ENCODE measurements at regions not wholly inside any gene's neighbourhood (a gene's known extent, or its start where the extent isn't known, plus 50 kb on each side); places are given as distances from the start of the nearest gene placed in this dataset.

DNA sequence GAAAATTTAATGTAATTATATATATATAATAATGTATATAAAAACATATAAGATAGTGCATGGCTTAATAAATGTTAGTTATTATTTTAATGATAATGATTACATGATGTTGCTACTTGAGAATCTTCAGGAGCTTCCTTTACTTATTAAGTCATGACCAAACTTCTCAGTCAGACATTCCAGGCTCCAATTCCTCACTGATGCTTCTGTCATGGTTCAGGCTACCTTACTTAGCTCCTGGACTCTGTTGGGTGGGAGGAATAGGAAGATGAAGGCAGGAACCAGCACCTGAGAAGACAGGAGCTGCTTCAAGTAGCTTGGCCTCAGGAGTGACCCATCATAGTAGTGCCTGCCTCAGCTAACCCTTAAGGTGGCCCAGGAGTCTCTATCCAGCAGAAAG lies 55.0 kb upstream of the EEPD1 start:
- Mint-ChIP-seq H3K36me3 (ENCODE audit: insufficient read depth, unreplicated experiment) (no peaks in the 10 kb centered on the region), H3K27ac (ENCODE audit: low read depth, unreplicated experiment) (no peak overlapping the region), H3K9me3 (ENCODE audit: unreplicated experiment) (no peaks in the 10 kb centered on the region), H3K27me3 (ENCODE audit: insufficient read depth, unreplicated experiment) (no peaks in the 10 kb centered on the region), H3K4me1 (ENCODE audit: insufficient read depth, unreplicated experiment) (no peaks in the 10 kb centered on the region), H3K4me3 (ENCODE audit: unreplicated experiment) (no peak overlapping the region)
- no peak for DNase-seq (ENCODE audit: unreplicated experiment)
- BruUV-seq (replicated peaks): no TSS peak
- TF ChIP-seq, protein P1, sequence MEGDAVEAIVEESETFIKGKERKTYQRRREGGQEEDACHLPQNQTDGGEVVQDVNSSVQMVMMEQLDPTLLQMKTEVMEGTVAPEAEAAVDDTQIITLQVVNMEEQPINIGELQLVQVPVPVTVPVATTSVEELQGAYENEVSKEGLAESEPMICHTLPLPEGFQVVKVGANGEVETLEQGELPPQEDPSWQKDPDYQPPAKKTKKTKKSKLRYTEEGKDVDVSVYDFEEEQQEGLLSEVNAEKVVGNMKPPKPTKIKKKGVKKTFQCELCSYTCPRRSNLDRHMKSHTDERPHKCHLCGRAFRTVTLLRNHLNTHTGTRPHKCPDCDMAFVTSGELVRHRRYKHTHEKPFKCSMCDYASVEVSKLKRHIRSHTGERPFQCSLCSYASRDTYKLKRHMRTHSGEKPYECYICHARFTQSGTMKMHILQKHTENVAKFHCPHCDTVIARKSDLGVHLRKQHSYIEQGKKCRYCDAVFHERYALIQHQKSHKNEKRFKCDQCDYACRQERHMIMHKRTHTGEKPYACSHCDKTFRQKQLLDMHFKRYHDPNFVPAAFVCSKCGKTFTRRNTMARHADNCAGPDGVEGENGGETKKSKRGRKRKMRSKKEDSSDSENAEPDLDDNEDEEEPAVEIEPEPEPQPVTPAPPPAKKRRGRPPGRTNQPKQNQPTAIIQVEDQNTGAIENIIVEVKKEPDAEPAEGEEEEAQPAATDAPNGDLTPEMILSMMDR (IDR thresholded peaks at IDR 0.05; ENCODE audit: unreplicated experiment): no peak
- ChIA-PET CTCF (no interaction called here), POLR2A (no interaction called here)
- intact Hi-C loops (cut with micrococcal nuclease): no loop called here

DNA sequence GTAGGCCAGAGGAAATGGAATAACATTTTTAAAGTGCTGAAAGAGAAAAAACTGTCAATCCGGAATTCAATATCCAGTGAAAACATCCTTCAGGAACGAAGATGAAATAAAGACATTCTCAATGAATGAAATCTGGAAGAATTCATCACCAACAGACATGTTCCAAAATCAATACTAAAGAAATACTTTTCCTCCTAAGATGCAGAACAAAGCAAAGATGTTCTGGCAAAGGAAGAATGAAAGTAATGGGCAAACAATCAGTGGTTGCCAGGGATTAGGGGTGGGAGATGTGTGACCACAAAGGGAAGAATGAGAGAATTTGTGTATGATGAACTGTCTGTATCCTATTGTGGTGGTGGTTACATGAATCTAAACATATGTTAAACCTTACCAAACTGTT lies 52.8 kb upstream of the EEPD1 start:
- no TSS peak for BruUV-seq (replicated peaks)
- no peak for DNase-seq (ENCODE audit: unreplicated experiment)
- Mint-ChIP-seq H3K9me3 (ENCODE audit: unreplicated experiment) (no peaks in the 10 kb centered on the region), H3K36me3 (ENCODE audit: insufficient read depth, unreplicated experiment) (no peaks in the 10 kb centered on the region), H3K4me1 (ENCODE audit: insufficient read depth, unreplicated experiment) (no peaks in the 10 kb centered on the region), H3K27ac (ENCODE audit: low read depth, unreplicated experiment) (no peak overlapping the region), H3K27me3 (ENCODE audit: insufficient read depth, unreplicated experiment) (no peaks in the 10 kb centered on the region), H3K4me3 (ENCODE audit: unreplicated experiment) (no peak overlapping the region)
- ChIA-PET CTCF (interaction anchor here (0.6 kb wide), 1 partner anchor 189 kb away, joined by 3 read pairs; no protein-coding TSS in a partner anchor), POLR2A (no interaction called here)
- intact Hi-C loops (cut with micrococcal nuclease): no loop called here
- TF ChIP-seq, protein P1 (IDR thresholded peaks at IDR 0.05; ENCODE audit: unreplicated experiment): no peak

DNA sequence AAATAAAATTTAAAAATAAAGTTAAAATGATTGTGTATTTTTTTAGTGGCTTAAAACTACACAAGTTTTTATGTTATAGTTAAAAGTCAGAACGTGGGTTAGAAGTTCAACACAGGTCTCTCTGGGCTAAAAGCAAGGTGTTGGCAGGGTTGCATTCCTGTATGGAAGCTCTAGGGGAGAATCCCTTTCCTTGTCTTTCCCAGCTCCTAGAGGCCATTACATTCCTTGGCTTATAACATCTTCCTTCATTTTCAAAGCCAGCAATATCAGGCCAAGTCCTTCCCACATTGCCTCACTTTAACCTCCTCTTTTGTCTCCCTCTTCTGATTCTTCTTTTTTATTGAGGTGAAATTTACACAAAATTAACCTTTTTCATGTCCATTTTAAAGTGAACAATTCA lies 52.4 kb upstream of the EEPD1 start:
- no peaks in the 10 kb centered on the region for H3K36me3 Mint-ChIP-seq (ENCODE audit: insufficient read depth, unreplicated experiment)
- no peak overlapping the region for H3K4me3 Mint-ChIP-seq (ENCODE audit: unreplicated experiment)
- intact Hi-C loops (cut with micrococcal nuclease): no loop called here
- H3K4me1 Mint-ChIP-seq (ENCODE audit: insufficient read depth, unreplicated experiment): no peaks in the 10 kb centered on the region
- ChIA-PET CTCF (interaction anchor here (0.6 kb wide), 1 partner anchor 189 kb away, joined by 3 read pairs; no protein-coding TSS in a partner anchor), POLR2A (no interaction called here)
- BruUV-seq (replicated peaks): no TSS peak
- TF ChIP-seq, protein P1 (IDR thresholded peaks at IDR 0.05; ENCODE audit: unreplicated experiment): no peak
- H3K27me3 Mint-ChIP-seq (ENCODE audit: insufficient read depth, unreplicated experiment): no peaks in the 10 kb centered on the region
- H3K9me3 Mint-ChIP-seq (ENCODE audit: unreplicated experiment): no peaks in the 10 kb centered on the region
- no peak for DNase-seq (ENCODE audit: unreplicated experiment)
- no peak overlapping the region for H3K27ac Mint-ChIP-seq (ENCODE audit: low read depth, unreplicated experiment)

Data from MCF 10A (cell line).